DND-41 (cell line): ENCODE measurements at regions not wholly inside any gene's neighbourhood (a gene's known extent, or its start where the extent isn't known, plus 50 kb on each side); places are given as distances from the start of the nearest gene placed in this dataset.

Source experiments
- EZH2 ChIP-seq: IDR thresholded peaks from 3 replicates; pipeline ENCODE4 v1.6.1; 2012; ENCODE audit warnings: borderline replicate concordance, low read depth, mild to moderate bottlenecking, moderate library complexity, low read length, inconsistent platforms; ENCODE audit not compliant: severe bottlenecking
- TF ChIP-seq, protein P1 (sequence below): IDR thresholded peaks from 2 replicates; pipeline ENCODE4 v1.5.1; 2012; ENCODE audit warnings: borderline replicate concordance, low read length, moderate library complexity, mild to moderate bottlenecking; ENCODE audit not compliant: poor library complexity, severe bottlenecking; ENCODE audit errors: extremely low read depth

DNA sequence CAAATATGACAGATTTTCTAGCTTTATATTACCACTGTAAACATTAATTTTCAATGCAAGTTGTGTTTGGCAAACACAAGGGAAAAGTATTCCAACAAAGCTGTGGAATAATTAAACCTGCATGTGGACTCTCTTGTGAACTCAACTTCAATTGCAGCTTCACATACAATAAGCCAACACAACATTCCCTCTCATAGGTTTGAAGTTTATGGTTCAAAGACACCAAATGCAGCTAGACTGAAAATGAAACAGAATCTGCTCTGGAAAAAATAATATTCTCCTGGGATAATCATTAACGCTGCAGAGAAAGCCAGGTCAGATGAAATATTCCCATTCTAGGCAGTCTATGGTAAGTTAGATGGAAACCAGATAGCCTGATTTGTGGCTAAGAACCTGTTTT lies 105.8 kb upstream of the VIPR2 start:
- TF ChIP-seq, protein P1, sequence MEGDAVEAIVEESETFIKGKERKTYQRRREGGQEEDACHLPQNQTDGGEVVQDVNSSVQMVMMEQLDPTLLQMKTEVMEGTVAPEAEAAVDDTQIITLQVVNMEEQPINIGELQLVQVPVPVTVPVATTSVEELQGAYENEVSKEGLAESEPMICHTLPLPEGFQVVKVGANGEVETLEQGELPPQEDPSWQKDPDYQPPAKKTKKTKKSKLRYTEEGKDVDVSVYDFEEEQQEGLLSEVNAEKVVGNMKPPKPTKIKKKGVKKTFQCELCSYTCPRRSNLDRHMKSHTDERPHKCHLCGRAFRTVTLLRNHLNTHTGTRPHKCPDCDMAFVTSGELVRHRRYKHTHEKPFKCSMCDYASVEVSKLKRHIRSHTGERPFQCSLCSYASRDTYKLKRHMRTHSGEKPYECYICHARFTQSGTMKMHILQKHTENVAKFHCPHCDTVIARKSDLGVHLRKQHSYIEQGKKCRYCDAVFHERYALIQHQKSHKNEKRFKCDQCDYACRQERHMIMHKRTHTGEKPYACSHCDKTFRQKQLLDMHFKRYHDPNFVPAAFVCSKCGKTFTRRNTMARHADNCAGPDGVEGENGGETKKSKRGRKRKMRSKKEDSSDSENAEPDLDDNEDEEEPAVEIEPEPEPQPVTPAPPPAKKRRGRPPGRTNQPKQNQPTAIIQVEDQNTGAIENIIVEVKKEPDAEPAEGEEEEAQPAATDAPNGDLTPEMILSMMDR = no peak
- TF ChIP-seq EZH2 = no peak
